ENCODE measurements at regions not wholly inside any gene's neighbourhood (a gene's known extent, or its start where the extent isn't known, plus 50 kb on each side); places are given as distances from the start of the nearest gene placed in this dataset.

DNA sequence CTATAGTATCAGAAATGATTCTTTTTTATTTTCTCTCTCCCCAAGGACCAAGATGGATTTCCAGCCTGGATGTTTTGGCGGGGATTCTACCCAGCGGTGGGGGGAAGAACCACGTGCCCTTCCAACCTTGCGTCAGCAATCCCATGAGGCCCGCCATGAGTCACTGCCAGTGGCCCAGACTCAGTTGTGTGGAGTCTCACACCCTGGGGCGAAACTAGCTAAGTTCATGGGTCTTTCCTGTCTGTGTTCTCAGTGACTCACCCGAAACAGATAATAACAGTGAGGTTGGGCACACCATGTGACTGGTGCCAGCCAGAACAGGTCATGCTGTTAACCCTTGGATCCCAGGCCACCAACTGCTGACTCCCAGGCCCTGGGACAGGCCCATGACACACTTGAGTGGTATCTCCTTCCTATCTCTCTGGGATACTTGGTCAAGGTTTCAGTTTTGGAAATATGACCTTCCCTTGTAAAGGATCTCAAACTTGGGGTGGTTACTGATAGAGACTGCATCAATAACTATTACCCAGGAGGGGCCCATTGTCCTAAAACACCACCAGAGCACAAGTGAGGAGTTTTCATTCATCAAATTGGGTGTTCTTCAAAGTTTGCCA is 98.0 kb upstream of the DUSP10 start:
- no peak for TF ChIP-seq FOXA1 (IDR thresholded peaks at IDR 0.05)
- no peak for TF ChIP-seq NFRKB (IDR thresholded peaks at IDR 0.05)
- TF ChIP-seq, protein P1, sequence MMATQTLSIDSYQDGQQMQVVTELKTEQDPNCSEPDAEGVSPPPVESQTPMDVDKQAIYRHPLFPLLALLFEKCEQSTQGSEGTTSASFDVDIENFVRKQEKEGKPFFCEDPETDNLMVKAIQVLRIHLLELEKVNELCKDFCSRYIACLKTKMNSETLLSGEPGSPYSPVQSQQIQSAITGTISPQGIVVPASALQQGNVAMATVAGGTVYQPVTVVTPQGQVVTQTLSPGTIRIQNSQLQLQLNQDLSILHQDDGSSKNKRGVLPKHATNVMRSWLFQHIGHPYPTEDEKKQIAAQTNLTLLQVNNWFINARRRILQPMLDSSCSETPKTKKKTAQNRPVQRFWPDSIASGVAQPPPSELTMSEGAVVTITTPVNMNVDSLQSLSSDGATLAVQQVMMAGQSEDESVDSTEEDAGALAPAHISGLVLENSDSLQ (IDR thresholded peaks at IDR 0.05): no peak
- TF ChIP-seq FOXK2 (IDR thresholded peaks at IDR 0.05): no peak
- no peak for TF ChIP-seq SP1 (IDR thresholded peaks at IDR 0.05)
- no peak for TF ChIP-seq ELF4 (IDR thresholded peaks at IDR 0.05)
- TF ChIP-seq FOXM1 (IDR thresholded peaks at IDR 0.05; ENCODE audit: borderline replicate concordance): no peak
- TF ChIP-seq ZNF384 (IDR thresholded peaks at IDR 0.05): no peak
- no peak for TF ChIP-seq L3MBTL2 (conservative IDR thresholded peaks at IDR 0.05)
- no peak for TF ChIP-seq TARDBP (IDR thresholded peaks at IDR 0.05)
- POLR2A ChIA-PET: interaction anchor here (1.0 kb wide), 1 partner anchor 96 kb away, joined by 3 read pairs; no protein-coding TSS in a partner anchor
- no peak for DNase-seq (ENCODE audit: extremely low spot score)
- CTCF ChIA-PET: no interaction called here

- CTCF ChIA-PET: no interaction called here
- POLR2A ChIA-PET: interaction anchor here (1.0 kb wide), 1 partner anchor 96 kb away, joined by 3 read pairs; no protein-coding TSS in a partner anchor
- TF ChIP-seq SUZ12 (IDR thresholded peaks at IDR 0.05) (no peak), NFRKB (IDR thresholded peaks at IDR 0.05) (no peak), FOXK2 (IDR thresholded peaks at IDR 0.05) (no peak), TARDBP (IDR thresholded peaks at IDR 0.05) (no peak), ARNT (IDR thresholded peaks at IDR 0.05) (no peak), HDGF (IDR thresholded peaks at IDR 0.05; ENCODE audit: borderline replicate concordance) (no peak), BHLHE40 (IDR thresholded peaks at IDR 0.05; ENCODE audit: borderline replicate concordance) (no peak), CTBP1 (IDR thresholded peaks at IDR 0.05; ENCODE audit: borderline replicate concordance) (no peak), FOXA1 (IDR thresholded peaks at IDR 0.05) (no peak), LEF1 (IDR thresholded peaks at IDR 0.05; ENCODE audit: borderline replicate concordance) (no peak), ZNF384 (IDR thresholded peaks at IDR 0.05) (no peak), L3MBTL2 (conservative IDR thresholded peaks at IDR 0.05) (no peak)
- DNase-seq (ENCODE audit: extremely low spot score): no peak
These were observed 97.4 kb upstream of the DUSP10 start for GRCh38 chr1:221839321-221839720.

DNA sequence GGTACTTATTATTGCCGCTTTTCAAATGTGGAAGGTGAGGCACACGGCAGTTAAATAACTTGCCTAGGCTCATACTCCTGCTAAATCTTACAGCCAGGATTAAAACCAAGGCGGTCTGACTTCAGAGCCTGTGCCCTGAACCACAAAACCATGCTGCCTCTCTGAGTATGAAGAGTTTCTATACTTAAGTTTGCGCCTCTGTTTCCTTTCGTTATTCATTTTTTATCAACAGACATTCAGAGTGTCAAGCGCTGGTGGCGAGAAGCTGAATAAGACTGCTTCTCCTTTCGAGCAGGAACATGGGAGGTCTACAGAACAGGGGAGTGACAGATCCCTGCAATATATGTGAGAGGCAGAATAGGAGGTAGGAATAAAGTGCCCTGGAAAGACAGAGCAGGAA is 96.0 kb upstream of the DUSP10 start:
- TF ChIP-seq FOXM1 (IDR thresholded peaks at IDR 0.05; ENCODE audit: borderline replicate concordance) (no peak), ZNF384 (IDR thresholded peaks at IDR 0.05) (no peak), SUZ12 (IDR thresholded peaks at IDR 0.05) (no peak), LEF1 (IDR thresholded peaks at IDR 0.05; ENCODE audit: borderline replicate concordance) (no peak), CTBP1 (IDR thresholded peaks at IDR 0.05; ENCODE audit: borderline replicate concordance) (no peak)
- ChIA-PET CTCF (no interaction called here), POLR2A (no interaction called here)

GRCh38 chr1:221834698-221835513 is 93.0 kb upstream of the DUSP10 start:
- DNase-seq (ENCODE audit: extremely low spot score): no peak
- ChIA-PET POLR2A (no interaction called here), CTCF (no interaction called here)
- TF ChIP-seq NFRKB (IDR thresholded peaks at IDR 0.05): no peak
- no peak for TF ChIP-seq FOXA1 (IDR thresholded peaks at IDR 0.05)
- TF ChIP-seq, protein P1 (IDR thresholded peaks at IDR 0.05): no peak
- no peak for TF ChIP-seq ZNF384 (IDR thresholded peaks at IDR 0.05)
- TF ChIP-seq L3MBTL2 (conservative IDR thresholded peaks at IDR 0.05): no peak
- no peak for TF ChIP-seq FOXM1 (IDR thresholded peaks at IDR 0.05; ENCODE audit: borderline replicate concordance)
- no peak for TF ChIP-seq ARNT (IDR thresholded peaks at IDR 0.05)
- no peak for TF ChIP-seq ELF4 (IDR thresholded peaks at IDR 0.05)
- TF ChIP-seq SUZ12 (IDR thresholded peaks at IDR 0.05): no peak
- no peak for TF ChIP-seq SP1 (IDR thresholded peaks at IDR 0.05)
- TF ChIP-seq TARDBP (IDR thresholded peaks at IDR 0.05): no peak
- TF ChIP-seq LEF1 (IDR thresholded peaks at IDR 0.05; ENCODE audit: borderline replicate concordance): no peak
- no peak for TF ChIP-seq CTBP1 (IDR thresholded peaks at IDR 0.05; ENCODE audit: borderline replicate concordance)
- TF ChIP-seq BHLHE40 (IDR thresholded peaks at IDR 0.05; ENCODE audit: borderline replicate concordance): no peak
- TF ChIP-seq FOXK2 (IDR thresholded peaks at IDR 0.05): no peak

More for the DNA sequence above, 96.0 kb upstream of the DUSP10 start:
- DNase-seq (ENCODE audit: extremely low spot score): no peak

DNA sequence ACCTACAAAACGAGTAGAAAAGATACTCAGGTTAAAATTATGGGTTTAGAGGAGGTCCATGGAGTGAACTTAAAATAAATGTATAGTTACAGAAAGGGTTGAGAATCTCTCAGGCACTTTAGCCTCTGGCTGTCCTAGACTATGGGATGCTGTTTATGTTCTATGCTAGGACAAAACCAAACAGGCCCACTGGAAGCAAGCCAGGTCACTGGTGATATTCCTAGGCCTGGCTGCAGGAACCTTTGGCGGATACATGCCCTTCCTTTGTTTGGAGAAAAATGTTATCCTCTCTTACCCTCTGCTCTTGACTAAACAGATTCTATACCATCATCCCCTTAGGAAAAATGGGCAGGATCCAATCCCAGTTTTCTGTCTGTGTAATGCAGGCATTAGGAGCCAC is 90.7 kb upstream of the DUSP10 start:
- ChIA-PET POLR2A (no interaction called here), CTCF (no interaction called here)
- no peak for TF ChIP-seq SP1 (IDR thresholded peaks at IDR 0.05)
- no peak for TF ChIP-seq CTBP1 (IDR thresholded peaks at IDR 0.05; ENCODE audit: borderline replicate concordance)
- TF ChIP-seq SUZ12 (IDR thresholded peaks at IDR 0.05): no peak
- TF ChIP-seq FOXA1 (IDR thresholded peaks at IDR 0.05): no peak
- no peak for TF ChIP-seq ELF4 (IDR thresholded peaks at IDR 0.05)
- no peak for TF ChIP-seq ZNF384 (IDR thresholded peaks at IDR 0.05)
- TF ChIP-seq FOXM1 (IDR thresholded peaks at IDR 0.05; ENCODE audit: borderline replicate concordance): no peak
- TF ChIP-seq TARDBP (IDR thresholded peaks at IDR 0.05): no peak
- TF ChIP-seq NFRKB (IDR thresholded peaks at IDR 0.05): no peak
- TF ChIP-seq BHLHE40 (IDR thresholded peaks at IDR 0.05; ENCODE audit: borderline replicate concordance): no peak
- TF ChIP-seq HDGF (IDR thresholded peaks at IDR 0.05; ENCODE audit: borderline replicate concordance): no peak
- TF ChIP-seq, protein P1 (IDR thresholded peaks at IDR 0.05): no peak
- no peak for TF ChIP-seq FOXK2 (IDR thresholded peaks at IDR 0.05)
- no peak for TF ChIP-seq ARNT (IDR thresholded peaks at IDR 0.05)
- no peak for TF ChIP-seq LEF1 (IDR thresholded peaks at IDR 0.05; ENCODE audit: borderline replicate concordance)
- DNase-seq (ENCODE audit: extremely low spot score): no peak

DNA sequence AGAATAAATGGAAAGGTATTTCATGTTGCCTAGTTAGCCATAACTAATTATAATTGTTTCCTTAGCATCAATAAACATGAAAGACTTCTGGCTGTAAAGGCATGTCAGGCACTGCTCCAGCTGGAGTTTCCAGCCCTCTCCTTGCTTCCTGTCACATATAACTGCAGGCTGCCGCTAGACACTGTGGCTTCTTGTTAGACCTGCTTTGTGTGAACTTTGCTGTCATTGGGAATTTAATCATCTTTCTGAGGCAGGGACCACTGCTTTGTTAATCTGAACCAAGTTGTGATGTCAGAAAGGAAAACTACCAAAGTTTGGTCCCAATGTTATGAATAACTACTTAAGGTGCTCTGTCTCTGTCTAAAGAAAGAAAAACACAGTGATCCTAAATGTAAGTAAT is 90.3 kb upstream of the DUSP10 start:
- CTCF ChIA-PET: no interaction called here
- DNase-seq (ENCODE audit: extremely low spot score): no peak
- POLR2A ChIA-PET: no interaction called here
- TF ChIP-seq ELF4 (IDR thresholded peaks at IDR 0.05) (no peak), FOXA1 (IDR thresholded peaks at IDR 0.05) (no peak), SUZ12 (IDR thresholded peaks at IDR 0.05) (no peak), FOXM1 (IDR thresholded peaks at IDR 0.05; ENCODE audit: borderline replicate concordance) (no peak), BHLHE40 (IDR thresholded peaks at IDR 0.05; ENCODE audit: borderline replicate concordance) (no peak), CTBP1 (IDR thresholded peaks at IDR 0.05; ENCODE audit: borderline replicate concordance) (no peak), LEF1 (IDR thresholded peaks at IDR 0.05; ENCODE audit: borderline replicate concordance) (no peak), ARNT (IDR thresholded peaks at IDR 0.05) (no peak), L3MBTL2 (conservative IDR thresholded peaks at IDR 0.05) (no peak), NFRKB (IDR thresholded peaks at IDR 0.05) (no peak), HDGF (IDR thresholded peaks at IDR 0.05; ENCODE audit: borderline replicate concordance) (no peak)
- TF ChIP-seq, protein P1 (IDR thresholded peaks at IDR 0.05): no peak
